Thyroid gland (tissue), 4 donors: ENCODE measurements at regions not wholly inside any gene's neighbourhood (a gene's known extent, or its start where the extent isn't known, plus 50 kb on each side); places are given as distances from the start of the nearest gene placed in this dataset.

Experiments used
- DNase-seq, 2 donors: peaks; one replicate each; pipeline ENCODE4 v3.0.0-alpha.2; 2019
- H3K27ac ChIP-seq, 3 donors: fragments of 200-600 bp; sonication (generic); 1 replicate in 2 of 3; 2 replicates in 1 of 3; pipeline ENCODE4 v1.5.1; 2016 to 2019; ENCODE audit warnings: mild to moderate bottlenecking in 1 of 3, moderate library complexity in 1 of 3
- H3K27me3 ChIP-seq: fragments of 200-600 bp; sonication (generic); one replicate; pipeline ENCODE4 v1.5.1; 2019
- H3K36me3 ChIP-seq, 2 donors: fragments of 200-600 bp; sonication (generic); one replicate each; pipeline ENCODE4 v1.5.1; 2016 to 2019
- H3K4me1 ChIP-seq, 2 donors: fragments of 200-600 bp; sonication (generic); one replicate each; pipeline ENCODE4 v1.5.1; 2017 to 2019
- H3K4me3 ChIP-seq, 3 donors: fragments of 200-600 bp; sonication (generic); replicated peaks in 1 of 3; 1 replicate in 2 of 3; 2 replicates in 1 of 3; pipeline ENCODE4 v1.5.1; 2016; ENCODE audit warnings: mild to moderate bottlenecking in 1 of 3
- H3K9me3 ChIP-seq: fragments of 200-600 bp; sonication (generic); one replicate; pipeline ENCODE4 v1.5.1; 2017
- CTCF ChIP-seq, 6 experiments: fragments of 200-600 bp in 3 of 6; fragments of 450-650 bp in 3 of 6; sonication (generic) in 3 of 6; IDR thresholded peaks; one replicate each; pipeline ENCODE4 v1.5.1; 2016 to 2019; ENCODE audit warnings: antibody characterized with exemption in 6 of 6, mild to moderate bottlenecking in 2 of 6, inconsistent platforms in 1 of 6, moderate library complexity in 1 of 6
- POLR2A ChIP-seq, 2 donors: fragments of 450-650 bp; IDR thresholded peaks; one replicate each; pipeline ENCODE4 v1.6.1; 2017; ENCODE audit warnings: antibody characterized with exemption in 2 of 2, mild to moderate bottlenecking in 2 of 2, moderate library complexity in 1 of 2
- WGBS, 2 donors: methylation state at CpG; one replicate each; pipeline ENCODE4 v1.1.5; 2017; 5-methylcytosine and 5-hydroxymethylcytosine counted together
- intact Hi-C: fragments of 100-400 bp; cut with DNase I; formaldehyde crosslinking; loops from one replicate; pipeline ENCODE4 v1.15.1; 2023

GRCh38 chr4:31187979-31188378, 467.8 kb downstream of the PCDH7 start:
- Histone ChIP-seq H3K27ac (no peak overlapping the region), H3K27me3 (no peaks in the 10 kb centered on the region), H3K4me3 (no peak overlapping the region), H3K9me3 (no peaks in the 10 kb centered on the region), H3K36me3 (no peaks in the 10 kb centered on the region), H3K4me1 (no peaks in the 10 kb centered on the region)
- intact Hi-C loops: no loop called here
- TF ChIP-seq POLR2A (IDR thresholded peaks at IDR 0.05): no peak
- TF ChIP-seq CTCF (IDR thresholded peaks at IDR 0.05): no peak
- 85 to 90% methylated on average over 5 of the region's 5 CpGs for WGBS, 2 donors
- no peak for DNase-seq

GRCh38 chr4:31189938-31190337, 469.8 kb downstream of the PCDH7 start:
- Histone ChIP-seq H3K27me3 (no peaks in the 10 kb centered on the region), H3K4me1 (no peaks in the 10 kb centered on the region), H3K4me3 (no peak overlapping the region), H3K27ac (no peak overlapping the region), H3K9me3 (no peaks in the 10 kb centered on the region), H3K36me3 (no peaks in the 10 kb centered on the region)
- WGBS, 2 donors: 92 to 100% methylated on average over 1 of the region's 1 CpG
- intact Hi-C loops: no loop called here
- DNase-seq: no peak
- no peak for TF ChIP-seq POLR2A (IDR thresholded peaks at IDR 0.05)
- no peak for TF ChIP-seq CTCF (IDR thresholded peaks at IDR 0.05)

- H3K9me3 ChIP-seq: no peaks in the 10 kb centered on the region
- TF ChIP-seq POLR2A (IDR thresholded peaks at IDR 0.05): no peak
- TF ChIP-seq CTCF (IDR thresholded peaks at IDR 0.05): no peak
- no peak overlapping the region for H3K27ac ChIP-seq
- intact Hi-C loops: no loop called here
- no peaks in the 10 kb centered on the region for H3K27me3 ChIP-seq
- no peak for DNase-seq
- H3K4me3 ChIP-seq: no peak overlapping the region
- no peaks in the 10 kb centered on the region for H3K4me1 ChIP-seq
- no peaks in the 10 kb centered on the region for H3K36me3 ChIP-seq
These were observed 470.5 kb downstream of the PCDH7 start for GRCh38 chr4:31190671-31191070.

GRCh38 chr4:31192341-31192740, 472.2 kb downstream of the PCDH7 start:
- TF ChIP-seq POLR2A (IDR thresholded peaks at IDR 0.05) (no peak), CTCF (IDR thresholded peaks at IDR 0.05) (no peak)
- Histone ChIP-seq H3K27me3 (no peaks in the 10 kb centered on the region), H3K27ac (no peak overlapping the region), H3K36me3 (no peaks in the 10 kb centered on the region), H3K4me1 (no peaks in the 10 kb centered on the region), H3K9me3 (no peaks in the 10 kb centered on the region), H3K4me3 (no peak overlapping the region)
- 50 to 59% methylated on average over 2 of the region's 2 CpGs for WGBS, 2 donors
- intact Hi-C loops: no loop called here
- peak; percentile 12 to 20 for DNase-seq

- intact Hi-C loops: no loop called here
- no peaks in the 10 kb centered on the region for H3K36me3 ChIP-seq
- 94 to 97% methylated on average over 1 of the region's 1 CpG for WGBS, 2 donors
- H3K27ac ChIP-seq: no peak overlapping the region
- no peak for DNase-seq
- TF ChIP-seq POLR2A (IDR thresholded peaks at IDR 0.05) (no peak), CTCF (IDR thresholded peaks at IDR 0.05) (no peak)
- no peaks in the 10 kb centered on the region for H3K9me3 ChIP-seq
- no peaks in the 10 kb centered on the region for H3K4me1 ChIP-seq
- H3K4me3 ChIP-seq: no peak overlapping the region
- H3K27me3 ChIP-seq: no peaks in the 10 kb centered on the region
These were observed 473.4 kb downstream of the PCDH7 start for GRCh38 chr4:31193521-31193920.
